ENCODE measurements at regions not wholly inside any gene's neighbourhood (a gene's known extent, or its start where the extent isn't known, plus 50 kb on each side); places are given as distances from the start of the nearest gene placed in this dataset.

GRCh38 chr5:108459769-108460168 lies 77.9 kb upstream of the FBXL17 start:
- TF ChIP-seq CTCF (IDR thresholded peaks at IDR 0.05; ENCODE audit: insufficient read depth, low read length) (no peak), SPI1 (IDR thresholded peaks at IDR 0.05; ENCODE audit: borderline replicate concordance, low read depth) (no peak), REST (IDR thresholded peaks at IDR 0.05; ENCODE audit: insufficient replicate concordance, low read depth) (no peak), POLR2AphosphoS5 (IDR thresholded peaks at IDR 0.05; ENCODE audit: low read depth) (no peak), GABPA (IDR thresholded peaks at IDR 0.05; ENCODE audit: low read depth) (no peak)

All from HL-60 (cell line).